ENCODE measurements at regions not wholly inside any gene's neighbourhood (a gene's known extent, or its start where the extent isn't known, plus 50 kb on each side); places are given as distances from the start of the nearest gene placed in this dataset.

DNA sequence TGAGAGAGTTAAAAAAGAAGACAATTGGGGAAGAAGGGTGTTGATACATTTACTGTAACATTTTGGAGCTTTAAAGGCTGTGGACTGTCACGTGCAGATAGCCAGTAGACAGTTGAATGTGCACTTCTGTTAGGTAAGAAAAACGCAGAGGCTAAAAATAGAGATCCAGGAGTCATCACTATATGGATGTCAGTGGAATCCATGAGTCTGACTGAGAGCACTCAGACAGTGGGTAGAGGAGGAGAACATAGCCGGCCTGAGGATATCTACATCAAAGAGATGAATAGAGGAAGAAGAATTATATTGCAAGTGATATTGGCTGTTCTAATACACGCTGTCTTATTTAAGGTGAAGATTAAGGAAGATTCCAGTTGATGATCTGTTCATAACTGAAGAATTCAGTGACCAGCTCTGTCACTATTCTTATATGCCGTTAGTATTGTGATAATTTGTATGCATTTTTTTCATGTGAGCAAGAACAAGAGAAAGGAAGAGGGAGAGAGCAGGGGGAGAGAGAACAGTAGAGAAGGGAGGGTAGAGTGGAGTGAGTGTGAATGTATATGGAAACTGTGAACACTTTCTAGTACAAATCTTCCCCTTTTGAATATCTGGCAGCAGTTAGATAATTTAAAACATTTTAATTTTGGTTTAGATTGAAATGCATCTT, 344.8 kb downstream of the CHRM3 start:
- H3K4me3 ChIP-seq (ENCODE audit: low read depth, low read length) = no peak overlapping the region
- no peak for TF ChIP-seq CTCF (IDR thresholded peaks at IDR 0.05; ENCODE audit: borderline replicate concordance, insufficient read depth, low read depth, low read length)

- H3K4me3 ChIP-seq (ENCODE audit: low read depth, low read length) = no peak overlapping the region
- TF ChIP-seq CTCF (IDR thresholded peaks at IDR 0.05; ENCODE audit: borderline replicate concordance, insufficient read depth, low read depth, low read length) = no peak
Measured at GRCh38 chr1:239732770-239733169, 346.4 kb downstream of the CHRM3 start.

DNA sequence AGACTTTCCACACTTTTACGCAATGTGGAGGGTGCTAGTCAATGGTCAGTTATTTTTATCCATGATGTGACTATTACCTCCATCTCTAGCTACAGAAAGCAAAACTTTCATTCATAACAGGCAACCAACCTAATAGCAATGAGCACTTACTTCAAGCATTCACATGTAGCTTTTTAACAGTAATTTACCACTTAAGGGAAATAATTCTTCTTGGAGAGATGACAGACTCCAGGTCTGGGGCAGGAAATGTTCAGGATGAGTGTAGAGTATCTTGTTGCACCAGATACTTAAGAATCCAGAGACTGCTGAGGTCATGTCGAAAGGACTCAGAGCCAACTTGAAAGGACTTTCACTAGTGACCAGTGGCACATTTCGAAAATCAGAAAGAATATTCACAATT, 347.6 kb downstream of the CHRM3 start:
- TF ChIP-seq CTCF (IDR thresholded peaks at IDR 0.05; ENCODE audit: borderline replicate concordance, insufficient read depth, low read depth, low read length) = no peak
- H3K4me3 ChIP-seq (ENCODE audit: low read depth, low read length) = no peak overlapping the region

- no peak for TF ChIP-seq CTCF (IDR thresholded peaks at IDR 0.05; ENCODE audit: borderline replicate concordance, insufficient read depth, low read depth, low read length)
- no peak overlapping the region for H3K4me3 ChIP-seq (ENCODE audit: low read depth, low read length)
Measured at GRCh38 chr1:239735111-239735510, 348.7 kb downstream of the CHRM3 start.

GRCh38 chr1:239736479-239736878, 350.1 kb downstream of the CHRM3 start:
- H3K4me3 ChIP-seq (ENCODE audit: low read depth, low read length) = no peak overlapping the region
- no peak for TF ChIP-seq CTCF (IDR thresholded peaks at IDR 0.05; ENCODE audit: borderline replicate concordance, insufficient read depth, low read depth, low read length)

GRCh38 chr1:239739375-239739774, 352.3 kb upstream of the FMN2 start:
- no peak for TF ChIP-seq CTCF (IDR thresholded peaks at IDR 0.05; ENCODE audit: borderline replicate concordance, insufficient read depth, low read depth, low read length)
- no peak overlapping the region for H3K4me3 ChIP-seq (ENCODE audit: low read depth, low read length)

DNA sequence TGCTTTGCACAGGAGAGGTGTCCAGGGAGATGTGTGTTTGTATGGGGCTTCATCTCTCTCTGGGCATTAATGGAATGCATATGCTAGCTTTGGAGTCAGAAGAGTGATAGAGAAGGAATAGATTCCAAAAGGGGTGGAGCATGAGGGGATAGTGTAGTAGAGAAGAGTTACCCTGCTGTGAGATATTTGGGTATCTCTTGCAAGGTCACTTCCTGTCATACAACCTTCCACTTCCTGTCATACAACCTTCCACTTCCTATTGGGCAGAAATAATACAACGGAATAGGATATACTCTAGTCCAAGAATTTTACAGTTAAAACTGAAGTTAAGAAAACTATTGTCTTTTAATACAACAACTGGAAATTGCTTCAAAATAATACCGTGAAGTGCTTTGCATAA, 351.8 kb upstream of the FMN2 start:
- H3K4me3 ChIP-seq (ENCODE audit: low read depth, low read length) = no peak overlapping the region
- TF ChIP-seq CTCF (IDR thresholded peaks at IDR 0.05; ENCODE audit: borderline replicate concordance, insufficient read depth, low read depth, low read length) = no peak

Measured in GM12875 (cell line).